Thyroid gland (tissue), 4 donors: ENCODE measurements at regions not wholly inside any gene's neighbourhood (a gene's known extent, or its start where the extent isn't known, plus 50 kb on each side); places are given as distances from the start of the nearest gene placed in this dataset.

Experiments used
- DNase-seq, 2 donors: peaks; one replicate each; pipeline ENCODE4 v3.0.0-alpha.2; 2019
- H3K27ac ChIP-seq, 3 donors: fragments of 200-600 bp; sonication (generic); 1 replicate in 2 of 3; 2 replicates in 1 of 3; pipeline ENCODE4 v1.5.1; 2016 to 2019; ENCODE audit warnings: mild to moderate bottlenecking in 1 of 3, moderate library complexity in 1 of 3
- H3K27me3 ChIP-seq: fragments of 200-600 bp; sonication (generic); one replicate; pipeline ENCODE4 v1.5.1; 2019
- H3K36me3 ChIP-seq, 2 donors: fragments of 200-600 bp; sonication (generic); one replicate each; pipeline ENCODE4 v1.5.1; 2016 to 2019
- H3K4me1 ChIP-seq, 2 donors: fragments of 200-600 bp; sonication (generic); one replicate each; pipeline ENCODE4 v1.5.1; 2017 to 2019
- H3K4me3 ChIP-seq, 3 donors: fragments of 200-600 bp; sonication (generic); replicated peaks in 1 of 3; 1 replicate in 2 of 3; 2 replicates in 1 of 3; pipeline ENCODE4 v1.5.1; 2016; ENCODE audit warnings: mild to moderate bottlenecking in 1 of 3
- H3K9me3 ChIP-seq: fragments of 200-600 bp; sonication (generic); one replicate; pipeline ENCODE4 v1.5.1; 2017
- POLR2A ChIP-seq, 2 donors: fragments of 450-650 bp; IDR thresholded peaks; one replicate each; pipeline ENCODE4 v1.6.1; 2017; ENCODE audit warnings: antibody characterized with exemption in 2 of 2, mild to moderate bottlenecking in 2 of 2, moderate library complexity in 1 of 2
- WGBS, 2 donors: methylation state at CpG; one replicate each; pipeline ENCODE4 v1.1.5; 2017; 5-methylcytosine and 5-hydroxymethylcytosine counted together
- intact Hi-C: fragments of 100-400 bp; cut with DNase I; formaldehyde crosslinking; loops from one replicate; pipeline ENCODE4 v1.15.1; 2023
- TF ChIP-seq, protein P1 (sequence below), 6 experiments: fragments of 200-600 bp in 3 of 6; fragments of 450-650 bp in 3 of 6; sonication (generic) in 3 of 6; IDR thresholded peaks; one replicate each; pipeline ENCODE4 v1.5.1; 2016 to 2019; ENCODE audit warnings: antibody characterized with exemption in 6 of 6, mild to moderate bottlenecking in 2 of 6, inconsistent platforms in 1 of 6, moderate library complexity in 1 of 6

DNA sequence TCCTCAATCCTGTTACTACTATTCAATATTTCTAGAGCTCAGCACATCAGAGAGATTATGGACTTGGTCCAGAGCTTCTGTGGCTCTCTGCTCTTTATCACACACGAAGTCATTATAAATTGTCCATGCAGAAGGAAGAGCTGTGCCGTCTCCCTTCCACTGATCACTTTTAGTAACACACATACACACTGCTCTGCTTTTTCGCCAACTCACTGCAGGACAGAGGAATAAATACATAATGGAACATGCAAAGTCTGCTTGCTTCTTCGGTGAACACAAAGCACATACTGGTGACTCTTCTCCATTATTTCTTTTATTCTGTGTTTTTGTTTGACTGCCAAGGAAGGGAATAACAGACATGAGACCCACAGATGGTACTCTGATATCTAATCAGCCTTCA lies 1000.0 kb upstream of the TENM4 start:
- no peak for DNase-seq
- WGBS, 2 donors, result 72 to 87% methylated on average over 4 of the region's 4 CpGs
- Histone ChIP-seq H3K27me3 (no peaks in the 10 kb centered on the region), H3K36me3 (no peaks in the 10 kb centered on the region), H3K4me3 (no peak overlapping the region), H3K27ac (no peak overlapping the region), H3K4me1 (no peaks in the 10 kb centered on the region), H3K9me3 (no peaks in the 10 kb centered on the region)
- intact Hi-C loops, result no loop called here
- TF ChIP-seq, protein P1, sequence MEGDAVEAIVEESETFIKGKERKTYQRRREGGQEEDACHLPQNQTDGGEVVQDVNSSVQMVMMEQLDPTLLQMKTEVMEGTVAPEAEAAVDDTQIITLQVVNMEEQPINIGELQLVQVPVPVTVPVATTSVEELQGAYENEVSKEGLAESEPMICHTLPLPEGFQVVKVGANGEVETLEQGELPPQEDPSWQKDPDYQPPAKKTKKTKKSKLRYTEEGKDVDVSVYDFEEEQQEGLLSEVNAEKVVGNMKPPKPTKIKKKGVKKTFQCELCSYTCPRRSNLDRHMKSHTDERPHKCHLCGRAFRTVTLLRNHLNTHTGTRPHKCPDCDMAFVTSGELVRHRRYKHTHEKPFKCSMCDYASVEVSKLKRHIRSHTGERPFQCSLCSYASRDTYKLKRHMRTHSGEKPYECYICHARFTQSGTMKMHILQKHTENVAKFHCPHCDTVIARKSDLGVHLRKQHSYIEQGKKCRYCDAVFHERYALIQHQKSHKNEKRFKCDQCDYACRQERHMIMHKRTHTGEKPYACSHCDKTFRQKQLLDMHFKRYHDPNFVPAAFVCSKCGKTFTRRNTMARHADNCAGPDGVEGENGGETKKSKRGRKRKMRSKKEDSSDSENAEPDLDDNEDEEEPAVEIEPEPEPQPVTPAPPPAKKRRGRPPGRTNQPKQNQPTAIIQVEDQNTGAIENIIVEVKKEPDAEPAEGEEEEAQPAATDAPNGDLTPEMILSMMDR (IDR thresholded peaks at IDR 0.05), result no peak
- no peak for TF ChIP-seq POLR2A (IDR thresholded peaks at IDR 0.05)

DNA sequence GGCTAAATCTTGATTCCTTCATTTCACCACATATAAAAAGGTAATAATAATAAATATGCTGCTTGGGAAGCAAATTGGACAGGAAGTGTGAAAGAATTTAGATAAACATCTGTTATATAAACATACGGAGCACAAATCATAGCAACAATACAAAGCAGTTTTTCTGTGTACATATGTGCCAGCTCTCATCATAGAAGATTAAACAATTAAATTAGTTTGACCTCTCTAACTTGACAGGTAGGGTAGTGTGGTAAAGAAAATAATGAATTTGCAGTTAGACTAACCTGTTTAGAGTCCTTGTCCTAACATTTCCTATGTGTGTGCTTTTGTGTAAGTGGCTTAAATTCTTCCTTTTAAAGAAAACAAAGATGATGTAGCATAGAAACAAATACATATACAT lies 995.7 kb upstream of the TENM4 start:
- H3K27me3 ChIP-seq, result no peaks in the 10 kb centered on the region
- WGBS, 2 donors, result 57 to 67% methylated on average over 1 of the region's 1 CpG
- TF ChIP-seq, protein P1 (IDR thresholded peaks at IDR 0.05), result no peak
- TF ChIP-seq POLR2A (IDR thresholded peaks at IDR 0.05), result no peak
- H3K27ac ChIP-seq, result no peak overlapping the region
- intact Hi-C loops, result no loop called here
- H3K36me3 ChIP-seq, result no peaks in the 10 kb centered on the region
- DNase-seq, result no peak
- no peak overlapping the region for H3K4me3 ChIP-seq
- H3K4me1 ChIP-seq, result no peaks in the 10 kb centered on the region
- H3K9me3 ChIP-seq, result no peaks in the 10 kb centered on the region

DNA sequence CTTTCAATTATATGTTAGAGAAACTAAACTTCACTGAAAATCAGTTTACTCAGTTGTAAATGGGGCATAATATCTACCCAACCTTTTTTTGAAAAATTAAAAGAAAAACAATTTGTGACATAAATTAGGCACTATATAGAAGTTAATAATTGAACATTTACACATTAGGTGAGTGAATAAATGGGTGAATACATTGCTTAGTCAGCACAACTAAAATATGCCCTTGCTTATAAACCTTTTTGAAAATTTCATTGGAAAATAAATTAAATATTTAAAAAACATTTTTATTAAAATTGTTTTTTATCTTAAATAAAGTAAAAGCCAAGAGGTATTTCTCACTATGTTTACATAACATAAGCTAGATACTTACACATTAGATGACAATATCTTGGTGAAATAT lies 994.5 kb upstream of the TENM4 start:
- H3K36me3 ChIP-seq, result no peaks in the 10 kb centered on the region
- H3K4me3 ChIP-seq, result no peak overlapping the region
- H3K27ac ChIP-seq, result no peak overlapping the region
- TF ChIP-seq, protein P1 (IDR thresholded peaks at IDR 0.05), result no peak
- TF ChIP-seq POLR2A (IDR thresholded peaks at IDR 0.05), result no peak
- DNase-seq, result no peak
- intact Hi-C loops, result no loop called here
- no peaks in the 10 kb centered on the region for H3K27me3 ChIP-seq
- no peaks in the 10 kb centered on the region for H3K9me3 ChIP-seq
- H3K4me1 ChIP-seq, result no peaks in the 10 kb centered on the region

DNA sequence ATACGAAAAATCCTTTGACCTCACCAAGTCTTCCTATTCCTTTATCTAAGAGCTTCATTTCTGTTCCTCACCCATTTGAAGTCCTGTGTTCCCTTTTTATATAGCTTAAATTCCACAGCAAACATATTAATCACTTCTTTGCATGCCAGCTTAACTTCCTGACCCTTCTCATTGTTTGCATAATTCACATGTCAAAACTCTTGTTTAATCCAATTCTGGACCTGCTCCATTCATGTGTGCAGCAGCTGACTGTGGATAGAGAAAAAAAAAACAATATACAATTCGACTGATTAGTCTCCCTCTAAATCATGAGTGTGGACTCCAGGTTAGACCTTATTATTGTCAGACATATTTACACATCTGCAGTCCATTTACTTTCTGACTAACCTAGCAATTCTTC lies 991.2 kb upstream of the TENM4 start:
- DNase-seq, result no peak
- no peaks in the 10 kb centered on the region for H3K27me3 ChIP-seq
- intact Hi-C loops, result no loop called here

DNA sequence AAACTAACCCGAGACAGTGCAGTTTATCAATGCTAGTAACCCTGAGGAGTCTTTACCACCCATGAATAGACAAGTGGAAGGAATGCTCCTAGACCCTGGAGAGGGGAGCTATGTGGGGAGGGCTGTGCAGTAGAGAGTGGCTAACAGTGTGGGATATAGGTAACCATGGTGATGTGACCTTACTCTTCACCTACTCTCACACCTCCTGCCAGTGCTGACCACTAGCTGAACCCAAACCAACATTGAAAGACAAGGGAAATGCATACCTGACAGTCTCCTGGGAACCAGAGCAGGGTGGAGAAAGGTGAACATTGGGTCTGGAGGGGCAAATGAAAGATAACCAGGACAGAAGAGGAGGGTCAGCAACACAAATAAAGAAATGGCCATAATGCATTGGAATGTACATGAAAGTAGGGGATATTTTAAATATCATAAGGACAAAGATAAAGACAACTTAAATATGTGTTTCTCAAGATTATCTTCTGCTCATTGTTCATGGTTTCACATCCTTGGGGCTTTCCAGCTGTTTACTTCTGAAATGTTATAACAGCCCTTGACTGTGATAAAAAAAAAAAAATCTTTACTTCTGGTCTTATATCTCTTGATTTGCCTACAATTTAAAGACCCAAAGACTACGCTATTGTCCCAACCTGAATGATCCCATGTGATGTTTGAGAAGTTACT lies 983.3 kb upstream of the TENM4 start:
- no peak for DNase-seq
- intact Hi-C loops, result no loop called here
- TF ChIP-seq, protein P1 (IDR thresholded peaks at IDR 0.05), result no peak
- TF ChIP-seq POLR2A (IDR thresholded peaks at IDR 0.05), result no peak
- Histone ChIP-seq H3K9me3 (no peaks in the 10 kb centered on the region), H3K4me3 (no peak overlapping the region), H3K4me1 (no peaks in the 10 kb centered on the region), H3K36me3 (no peaks in the 10 kb centered on the region), H3K27me3 (no peaks in the 10 kb centered on the region), H3K27ac (no peak overlapping the region)
- 63 to 66% methylated on average over 2 of the region's 2 CpGs for WGBS, 2 donors

More for the DNA sequence above, 991.2 kb upstream of the TENM4 start:
- Histone ChIP-seq H3K36me3 (no peaks in the 10 kb centered on the region), H3K4me3 (no peak overlapping the region), H3K9me3 (no peaks in the 10 kb centered on the region), H3K4me1 (no peaks in the 10 kb centered on the region), H3K27ac (no peak overlapping the region)
- WGBS, 2 donors, result 53 to 71% methylated on average over 2 of the region's 2 CpGs
- TF ChIP-seq, protein P1 (IDR thresholded peaks at IDR 0.05), result no peak
- no peak for TF ChIP-seq POLR2A (IDR thresholded peaks at IDR 0.05)
